ENCODE measurements at regions not wholly inside any gene's neighbourhood (a gene's known extent, or its start where the extent isn't known, plus 50 kb on each side); places are given as distances from the start of the nearest gene placed in this dataset.

DNA sequence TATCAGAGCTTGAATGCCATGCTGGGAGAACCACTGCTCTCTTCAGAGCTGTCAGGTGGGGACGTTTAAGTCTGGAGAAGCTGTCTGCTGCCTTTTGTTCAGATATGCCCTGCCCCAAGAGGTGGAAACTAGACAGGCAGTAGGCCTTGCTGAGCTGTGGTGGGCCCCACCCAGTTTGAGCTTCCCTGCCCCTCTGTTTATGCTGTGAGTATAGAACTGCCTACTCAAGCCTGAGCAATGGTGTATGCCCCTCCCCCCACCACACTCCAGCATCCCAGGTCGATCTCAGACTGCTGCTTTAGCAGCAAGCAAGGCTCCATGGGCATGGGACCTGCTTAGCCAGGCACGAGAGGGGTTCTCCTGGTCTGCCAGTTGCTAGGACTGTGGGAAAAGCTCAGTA, 362.3 kb downstream of the FAM170A start:
- TF ChIP-seq, protein P1, sequence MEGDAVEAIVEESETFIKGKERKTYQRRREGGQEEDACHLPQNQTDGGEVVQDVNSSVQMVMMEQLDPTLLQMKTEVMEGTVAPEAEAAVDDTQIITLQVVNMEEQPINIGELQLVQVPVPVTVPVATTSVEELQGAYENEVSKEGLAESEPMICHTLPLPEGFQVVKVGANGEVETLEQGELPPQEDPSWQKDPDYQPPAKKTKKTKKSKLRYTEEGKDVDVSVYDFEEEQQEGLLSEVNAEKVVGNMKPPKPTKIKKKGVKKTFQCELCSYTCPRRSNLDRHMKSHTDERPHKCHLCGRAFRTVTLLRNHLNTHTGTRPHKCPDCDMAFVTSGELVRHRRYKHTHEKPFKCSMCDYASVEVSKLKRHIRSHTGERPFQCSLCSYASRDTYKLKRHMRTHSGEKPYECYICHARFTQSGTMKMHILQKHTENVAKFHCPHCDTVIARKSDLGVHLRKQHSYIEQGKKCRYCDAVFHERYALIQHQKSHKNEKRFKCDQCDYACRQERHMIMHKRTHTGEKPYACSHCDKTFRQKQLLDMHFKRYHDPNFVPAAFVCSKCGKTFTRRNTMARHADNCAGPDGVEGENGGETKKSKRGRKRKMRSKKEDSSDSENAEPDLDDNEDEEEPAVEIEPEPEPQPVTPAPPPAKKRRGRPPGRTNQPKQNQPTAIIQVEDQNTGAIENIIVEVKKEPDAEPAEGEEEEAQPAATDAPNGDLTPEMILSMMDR (IDR thresholded peaks at IDR 0.05) = no peak
- TF ChIP-seq POLR2A (IDR thresholded peaks at IDR 0.05) = no peak

Measured in tibial nerve (tissue), 3 donors.